C4-2B (cell line): ENCODE measurements at regions not wholly inside any gene's neighbourhood (a gene's known extent, or its start where the extent isn't known, plus 50 kb on each side); places are given as distances from the start of the nearest gene placed in this dataset.

Experiments
- CTCF ChIP-seq: fragments of 450-650 bp; conservative IDR thresholded peaks from 2 replicates; pipeline ENCODE4 v1.5.1; 2017; ENCODE audit warnings: mild to moderate bottlenecking
- ZFX ChIP-seq: fragments of 450-650 bp; IDR thresholded peaks from 2 replicates; pipeline ENCODE4 v1.6.1; 2017

DNA sequence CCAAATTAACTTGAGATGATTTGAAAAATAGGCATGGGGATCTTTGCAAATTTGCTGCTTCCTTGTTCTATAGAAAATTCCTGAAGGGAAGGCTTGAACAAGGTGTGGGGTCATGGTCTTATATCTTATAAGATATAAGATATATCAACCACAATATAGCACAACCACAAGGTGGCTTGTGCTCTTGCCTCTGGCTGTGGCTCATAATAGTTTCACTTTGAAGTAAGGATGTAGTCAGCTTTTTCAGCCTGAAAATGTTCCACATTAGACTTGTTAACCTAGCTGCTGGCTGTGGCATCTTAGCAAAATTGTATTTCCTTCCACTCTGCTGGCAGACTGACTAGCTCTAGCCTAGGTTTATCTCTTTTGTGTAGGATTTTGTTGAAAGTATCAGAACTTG is 169.7 kb downstream of the KLF5 start:
- TF ChIP-seq ZFX: no peak
- TF ChIP-seq CTCF: no peak
